Skeletal muscle tissue (tissue), 3 donors: ENCODE measurements at regions not wholly inside any gene's neighbourhood (a gene's known extent, or its start where the extent isn't known, plus 50 kb on each side); places are given as distances from the start of the nearest gene placed in this dataset.

ENCODE experiments used
- H3K27ac ChIP-seq: one replicate; pipeline ENCODE4 v1.7.0; 2013; ENCODE audit warnings: mild to moderate bottlenecking, low read depth, low read length, inconsistent platforms
- H3K27me3 ChIP-seq, 3 donors: one replicate each; pipeline ENCODE4 v1.7.0; 2013; ENCODE audit warnings: low read length in 3 of 3; ENCODE audit not compliant: control insufficient read depth in 3 of 3, insufficient read depth in 3 of 3
- H3K36me3 ChIP-seq, 3 donors: one replicate each; pipeline ENCODE4 v1.7.0; 2013; ENCODE audit warnings: low read length in 3 of 3; ENCODE audit not compliant: control insufficient read depth in 3 of 3, insufficient read depth in 3 of 3
- H3K4me1 ChIP-seq, 3 donors: one replicate each; pipeline ENCODE4 v1.7.0; 2013; ENCODE audit warnings: low read length in 3 of 3, mild to moderate bottlenecking in 3 of 3; ENCODE audit not compliant: control insufficient read depth in 3 of 3, insufficient read depth in 3 of 3
- H3K4me3 ChIP-seq, 3 donors: one replicate each; pipeline ENCODE4 v1.7.0; 2013; ENCODE audit warnings: low read length in 3 of 3
- H3K9ac ChIP-seq, 3 donors: one replicate each; pipeline ENCODE4 v1.7.0; 2013; ENCODE audit warnings: low read length in 3 of 3, mild to moderate bottlenecking in 3 of 3, moderate library complexity in 2 of 3, low read depth in 1 of 3
- H3K9me3 ChIP-seq, 3 donors: one replicate each; pipeline ENCODE4 v1.7.0; 2013; ENCODE audit warnings: low read length in 3 of 3; ENCODE audit not compliant: control insufficient read depth in 3 of 3
- donor health status: Osteomylitis.

DNA sequence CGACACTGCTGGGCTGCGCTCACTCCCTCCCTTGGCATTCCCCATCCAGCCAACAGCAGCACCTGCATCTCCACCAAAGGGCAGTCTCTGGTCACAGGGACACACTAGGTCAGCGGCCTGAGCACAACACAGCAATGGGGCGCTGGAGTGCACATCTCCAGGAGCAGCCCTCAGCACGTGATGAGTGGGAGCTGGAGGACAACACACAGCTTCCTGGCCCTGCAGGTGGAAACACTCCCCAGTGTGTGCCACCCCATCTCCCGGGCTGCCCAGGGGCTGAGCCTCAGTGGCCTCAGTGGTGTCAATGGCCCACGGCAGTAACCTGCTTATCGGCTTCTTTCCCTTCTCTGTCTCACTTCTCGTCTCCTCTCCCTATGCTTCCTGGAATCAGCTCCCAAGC, 96.8 kb upstream of the VSTM2B start:
- H3K36me3 ChIP-seq: no peaks in the 10 kb centered on the region
- H3K9ac ChIP-seq: no peak overlapping the region
- H3K27me3 ChIP-seq: peaks cover 7 to 31% (median 11%) of the 10 kb centered on the region in 3 donors
- no peak overlapping the region for H3K4me3 ChIP-seq
- peaks cover 0 to 5% (median 2%) of the 10 kb centered on the region in 3 donors for H3K9me3 ChIP-seq
- H3K4me1 ChIP-seq: no peaks in the 10 kb centered on the region
- no peak overlapping the region for H3K27ac ChIP-seq

DNA sequence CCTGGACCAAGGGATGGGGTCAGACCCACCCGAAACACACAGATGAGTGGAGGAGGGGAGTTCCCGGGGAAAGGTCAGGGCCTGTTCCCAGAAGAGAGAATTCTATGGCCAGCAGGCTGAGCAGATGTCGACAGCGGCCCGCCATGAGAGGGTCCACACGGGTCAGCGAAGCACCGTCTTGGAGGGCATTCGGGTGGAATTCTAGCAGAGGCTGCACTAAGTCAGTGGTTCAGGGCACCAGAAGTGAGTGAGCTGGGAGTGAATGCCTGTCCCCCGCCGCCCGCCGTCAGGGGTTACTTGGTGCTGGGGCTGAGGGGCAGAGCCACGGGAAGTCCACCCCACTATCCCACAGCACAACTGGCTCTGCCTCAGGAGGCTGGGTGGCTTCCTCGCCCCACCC, 96.2 kb upstream of the VSTM2B start:
- H3K27me3 ChIP-seq: peaks cover 7 to 35% (median 13%) of the 10 kb centered on the region in 3 donors
- peaks cover 0 to 2% (median 0%) of the 10 kb centered on the region in 3 donors for H3K9me3 ChIP-seq
- no peaks in the 10 kb centered on the region for H3K36me3 ChIP-seq
- no peak overlapping the region for H3K9ac ChIP-seq
- H3K4me1 ChIP-seq: no peaks in the 10 kb centered on the region
- no peak overlapping the region for H3K27ac ChIP-seq
- no peak overlapping the region for H3K4me3 ChIP-seq

DNA sequence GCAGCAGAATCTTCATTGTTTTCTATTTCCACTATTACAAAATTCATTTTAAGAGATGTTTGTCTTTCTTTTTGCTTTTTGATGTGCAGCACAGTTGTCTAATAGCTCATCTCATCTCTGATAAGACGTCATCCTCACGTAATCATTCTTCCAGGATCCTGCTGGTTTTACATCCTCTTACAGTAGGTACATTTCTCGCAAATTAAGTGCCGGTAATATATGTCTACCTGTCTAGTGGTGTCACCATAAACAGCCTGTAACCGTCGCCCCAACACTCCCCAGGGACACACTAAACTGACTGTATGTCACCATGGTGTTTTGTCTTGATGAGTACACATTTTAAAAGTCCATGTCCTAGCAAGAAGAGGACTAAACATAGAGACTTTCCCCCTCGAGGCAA, 94.5 kb upstream of the VSTM2B start:
- Histone ChIP-seq H3K27me3 (peaks cover 7 to 26% (median 10%) of the 10 kb centered on the region in 3 donors), H3K36me3 (no peaks in the 10 kb centered on the region), H3K9ac (no peak overlapping the region)

DNA sequence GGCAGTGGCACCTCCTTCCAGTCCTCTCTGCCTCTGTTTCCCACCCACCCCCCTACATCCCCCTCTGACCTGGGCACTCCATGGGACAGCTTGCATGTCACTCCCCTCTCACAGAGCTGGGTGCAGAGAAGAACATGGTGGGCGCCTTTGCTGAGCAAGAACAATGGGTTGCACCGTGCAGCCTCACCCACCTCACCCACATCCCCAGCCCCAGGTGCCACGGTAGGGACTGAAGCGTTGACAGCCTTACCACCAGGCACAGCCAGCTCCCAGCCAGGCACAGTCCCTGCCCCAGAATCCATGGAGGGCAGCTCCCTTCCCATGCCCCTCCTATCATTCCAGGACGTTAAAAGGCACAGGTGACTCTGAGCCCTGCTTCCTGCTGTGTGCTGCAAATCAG, 93.1 kb upstream of the VSTM2B start:
- Histone ChIP-seq H3K36me3 (no peaks in the 10 kb centered on the region), H3K27me3 (peaks cover 7 to 24% (median 10%) of the 10 kb centered on the region in 3 donors), H3K4me1 (no peaks in the 10 kb centered on the region)

More for the DNA sequence above, 94.5 kb upstream of the VSTM2B start:
- Histone ChIP-seq H3K27ac (no peak overlapping the region), H3K4me3 (no peak overlapping the region), H3K4me1 (no peaks in the 10 kb centered on the region), H3K9me3 (no peaks in the 10 kb centered on the region)

DNA sequence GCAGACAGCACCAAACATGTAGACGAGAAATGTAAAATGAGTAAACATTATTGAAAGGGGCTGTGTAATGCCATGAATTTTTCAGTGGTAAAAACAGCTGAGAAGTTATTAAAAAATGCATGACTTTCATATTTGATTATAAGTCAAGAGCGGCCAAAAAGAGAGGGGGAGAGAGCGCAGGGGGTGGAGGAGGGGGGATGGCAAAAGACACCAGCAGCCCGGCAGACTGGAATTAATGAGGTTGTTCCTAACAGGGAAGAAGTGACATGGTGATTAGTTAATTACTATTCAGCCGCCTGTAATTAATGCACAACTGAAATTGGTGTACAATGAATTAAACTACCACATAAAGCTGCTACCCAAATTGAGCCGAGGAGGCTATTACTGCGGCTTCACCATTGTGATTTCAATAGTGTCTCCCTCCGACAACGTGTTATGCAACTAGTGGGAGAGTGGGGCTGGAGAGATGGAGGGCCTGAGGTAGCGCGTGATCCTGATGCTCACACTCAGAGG, 89.1 kb upstream of the VSTM2B start:
- Histone ChIP-seq H3K36me3 (no peaks in the 10 kb centered on the region), H3K9ac (no peak overlapping the region), H3K27ac (no peak overlapping the region), H3K4me3 (no peak overlapping the region), H3K27me3 (peaks cover 3 to 18% (median 10%) of the 10 kb centered on the region in 3 donors), H3K9me3 (no peaks in the 10 kb centered on the region), H3K4me1 (no peaks in the 10 kb centered on the region)

More for the DNA sequence above, 93.1 kb upstream of the VSTM2B start:
- H3K4me3 ChIP-seq: no peak overlapping the region
- H3K9me3 ChIP-seq: no peaks in the 10 kb centered on the region
- no peak overlapping the region for H3K27ac ChIP-seq
- no peak overlapping the region for H3K9ac ChIP-seq

DNA sequence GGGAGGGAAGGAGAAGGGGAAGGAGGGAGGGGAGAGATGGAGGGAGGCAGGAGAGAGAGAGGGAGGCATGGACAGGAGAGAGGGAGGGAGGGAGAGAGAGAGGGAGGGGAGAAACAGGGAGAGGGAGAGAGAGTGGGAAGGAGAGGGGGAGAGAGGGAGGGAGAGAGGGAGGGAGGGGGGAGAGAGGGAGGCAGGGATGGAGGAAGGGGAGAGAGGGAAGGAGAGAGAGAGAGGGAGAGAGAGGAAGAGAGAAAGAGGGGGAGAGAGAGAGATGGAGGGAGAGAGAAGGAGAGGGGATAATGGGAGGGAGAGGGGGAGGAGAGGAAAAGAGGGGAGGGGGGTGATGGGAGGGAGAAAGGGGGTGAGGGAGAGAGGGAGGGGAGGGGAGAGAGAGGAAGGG, 86.8 kb upstream of the VSTM2B start:
- no peaks in the 10 kb centered on the region for H3K4me1 ChIP-seq
- no peak overlapping the region for H3K9ac ChIP-seq
- H3K27ac ChIP-seq: no peak overlapping the region
- peaks cover 0 to 4% (median 2%) of the 10 kb centered on the region in 3 donors for H3K27me3 ChIP-seq
- no peaks in the 10 kb centered on the region for H3K9me3 ChIP-seq
- no peak overlapping the region for H3K4me3 ChIP-seq
- no peaks in the 10 kb centered on the region for H3K36me3 ChIP-seq

DNA sequence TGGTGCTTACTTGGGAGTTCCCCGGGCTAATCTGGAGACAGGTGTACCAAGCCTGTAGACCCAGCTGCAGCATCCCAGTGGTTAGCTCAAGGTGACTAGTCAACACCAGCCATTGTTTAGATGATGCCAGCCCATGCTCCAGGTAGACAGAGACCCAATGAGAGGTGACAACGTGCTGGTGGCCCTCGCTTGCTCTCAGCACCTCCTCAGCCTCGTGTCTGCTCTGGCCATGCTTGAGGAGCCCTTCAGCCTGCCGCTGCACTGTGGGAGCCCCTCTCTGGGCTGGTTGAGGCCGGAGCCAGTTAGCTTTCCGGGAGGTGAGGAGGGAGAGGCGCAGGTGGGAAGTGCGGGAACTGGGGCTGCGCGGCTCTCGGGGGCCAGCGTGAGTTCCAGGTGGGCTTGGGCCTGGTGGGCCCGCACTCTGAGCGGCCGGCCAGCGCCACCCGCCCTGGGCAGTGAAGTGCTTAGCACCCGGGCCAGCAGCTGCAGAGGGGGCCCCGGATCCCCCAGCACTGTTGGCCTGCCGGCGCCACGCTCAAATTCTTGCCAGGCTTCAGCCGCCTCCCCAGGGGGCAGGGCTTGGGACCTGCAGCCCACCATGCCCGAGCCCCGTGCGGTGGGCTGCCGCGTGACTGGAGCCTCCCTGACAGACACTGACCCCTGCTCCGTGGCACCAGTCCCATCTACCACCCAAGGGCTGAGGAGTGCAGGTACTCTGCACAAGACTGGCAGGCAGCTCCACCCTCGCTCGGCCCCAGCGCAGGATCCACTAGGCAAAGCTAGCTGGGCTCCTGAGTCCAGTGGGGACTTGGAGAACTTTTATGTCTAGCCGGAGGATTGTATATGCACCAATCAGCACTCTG, 85.9 kb upstream of the VSTM2B start:
- H3K36me3 ChIP-seq: no peaks in the 10 kb centered on the region
- no peaks in the 10 kb centered on the region for H3K9me3 ChIP-seq
- no peaks in the 10 kb centered on the region for H3K27me3 ChIP-seq
- no peak overlapping the region for H3K4me3 ChIP-seq
- no peak overlapping the region for H3K27ac ChIP-seq
- no peak overlapping the region for H3K9ac ChIP-seq
- no peaks in the 10 kb centered on the region for H3K4me1 ChIP-seq

DNA sequence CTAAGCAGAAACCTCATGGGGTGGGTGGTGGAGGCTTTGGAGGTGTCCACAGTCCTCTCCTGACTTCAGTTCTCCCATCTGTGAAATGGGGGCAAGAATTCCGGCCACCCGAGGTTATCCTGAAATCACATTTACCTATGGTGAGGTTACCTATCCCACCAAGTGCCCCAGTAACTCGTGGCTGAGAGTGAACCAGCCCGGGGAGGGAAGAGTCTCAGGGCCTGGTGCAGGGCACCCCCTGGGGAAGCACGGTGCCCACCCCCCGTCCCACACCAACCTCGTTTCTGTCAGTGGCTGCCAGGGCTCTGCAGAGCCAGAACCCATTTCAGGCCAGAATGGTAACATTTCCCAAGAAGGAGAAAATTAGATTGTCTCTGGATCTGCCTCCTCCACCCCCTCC, 83.7 kb upstream of the VSTM2B start:
- H3K27me3 ChIP-seq: peaks cover 0 to 11% (median 0%) of the 10 kb centered on the region in 3 donors
- H3K4me3 ChIP-seq: no peak overlapping the region
- H3K4me1 ChIP-seq: no peaks in the 10 kb centered on the region
- no peaks in the 10 kb centered on the region for H3K9me3 ChIP-seq
- H3K27ac ChIP-seq: no peak overlapping the region
- no peak overlapping the region for H3K9ac ChIP-seq
- no peaks in the 10 kb centered on the region for H3K36me3 ChIP-seq

DNA sequence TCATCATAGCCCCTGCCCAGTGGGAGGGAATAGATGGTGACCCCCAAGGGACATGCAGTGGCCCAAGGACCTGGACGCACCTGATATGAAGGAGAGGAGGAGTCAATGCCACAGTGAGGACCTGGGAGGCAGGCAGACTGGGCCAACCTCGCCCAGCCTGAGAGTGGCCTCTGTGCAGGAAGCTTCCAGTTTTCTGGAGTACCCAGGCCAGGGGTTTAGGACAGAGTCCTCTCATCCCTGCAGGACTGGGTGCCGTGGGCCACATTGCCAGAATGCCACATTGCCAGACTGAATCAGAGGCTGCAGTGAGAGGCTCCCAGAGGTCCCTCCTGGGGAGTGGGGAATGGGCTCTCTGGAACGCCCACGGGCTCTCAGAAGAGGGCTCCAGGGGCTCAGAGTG, 82.9 kb upstream of the VSTM2B start:
- H3K9me3 ChIP-seq: no peaks in the 10 kb centered on the region

DNA sequence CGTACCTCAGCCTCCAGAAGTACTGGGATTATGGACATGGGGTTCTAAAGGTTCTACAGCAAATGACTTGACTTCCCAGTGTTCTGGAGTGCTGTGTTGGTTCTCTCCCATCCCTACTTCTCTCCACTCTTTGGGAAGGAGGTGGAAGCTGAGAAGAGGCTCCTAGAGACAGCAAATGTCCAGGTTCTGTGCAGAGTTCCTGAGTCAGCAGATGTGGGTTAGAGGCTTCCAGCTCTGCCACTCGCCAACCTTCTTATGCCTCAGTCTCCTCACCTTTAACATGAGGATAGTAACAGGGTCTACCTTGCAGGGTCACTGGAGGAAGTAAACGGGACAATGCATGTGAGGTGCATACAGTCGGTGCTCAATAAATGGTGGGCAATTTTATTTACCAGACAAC, 80.5 kb upstream of the VSTM2B start:
- Histone ChIP-seq H3K27ac (no peak overlapping the region), H3K27me3 (peaks cover 0 to 19% (median 0%) of the 10 kb centered on the region in 3 donors), H3K9ac (no peak overlapping the region), H3K36me3 (no peaks in the 10 kb centered on the region), H3K4me1 (no peaks in the 10 kb centered on the region), H3K9me3 (no peaks in the 10 kb centered on the region), H3K4me3 (no peak overlapping the region)

More for the DNA sequence above, 82.9 kb upstream of the VSTM2B start:
- Histone ChIP-seq H3K36me3 (no peaks in the 10 kb centered on the region), H3K9ac (no peak overlapping the region), H3K27me3 (peaks cover 0 to 17% (median 0%) of the 10 kb centered on the region in 3 donors), H3K4me3 (no peak overlapping the region), H3K4me1 (no peaks in the 10 kb centered on the region), H3K27ac (no peak overlapping the region)
